ENCODE measurements at regions not wholly inside any gene's neighbourhood (a gene's known extent, or its start where the extent isn't known, plus 50 kb on each side); places are given as distances from the start of the nearest gene placed in this dataset.

DNA sequence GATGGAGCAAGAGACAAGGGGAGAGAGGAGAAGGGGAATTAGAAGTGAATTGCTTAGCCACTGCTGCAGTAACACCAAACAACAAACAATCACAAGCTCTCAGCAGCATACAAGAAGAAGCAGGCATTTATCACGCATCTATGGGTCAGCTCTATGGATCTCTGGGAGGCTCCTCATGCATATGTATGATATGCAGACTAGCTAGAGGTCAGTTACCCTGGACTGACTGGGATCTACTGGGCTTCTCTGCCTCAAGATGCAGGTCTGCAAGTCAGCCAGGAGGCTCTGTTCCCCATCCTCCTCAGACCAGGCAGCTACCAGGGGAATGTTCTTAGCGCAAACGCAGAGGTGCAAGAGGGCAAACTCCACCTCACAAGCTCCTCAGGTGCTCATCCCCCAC is 64.7 kb upstream of the SEM1 start:
- TF ChIP-seq, protein P1, sequence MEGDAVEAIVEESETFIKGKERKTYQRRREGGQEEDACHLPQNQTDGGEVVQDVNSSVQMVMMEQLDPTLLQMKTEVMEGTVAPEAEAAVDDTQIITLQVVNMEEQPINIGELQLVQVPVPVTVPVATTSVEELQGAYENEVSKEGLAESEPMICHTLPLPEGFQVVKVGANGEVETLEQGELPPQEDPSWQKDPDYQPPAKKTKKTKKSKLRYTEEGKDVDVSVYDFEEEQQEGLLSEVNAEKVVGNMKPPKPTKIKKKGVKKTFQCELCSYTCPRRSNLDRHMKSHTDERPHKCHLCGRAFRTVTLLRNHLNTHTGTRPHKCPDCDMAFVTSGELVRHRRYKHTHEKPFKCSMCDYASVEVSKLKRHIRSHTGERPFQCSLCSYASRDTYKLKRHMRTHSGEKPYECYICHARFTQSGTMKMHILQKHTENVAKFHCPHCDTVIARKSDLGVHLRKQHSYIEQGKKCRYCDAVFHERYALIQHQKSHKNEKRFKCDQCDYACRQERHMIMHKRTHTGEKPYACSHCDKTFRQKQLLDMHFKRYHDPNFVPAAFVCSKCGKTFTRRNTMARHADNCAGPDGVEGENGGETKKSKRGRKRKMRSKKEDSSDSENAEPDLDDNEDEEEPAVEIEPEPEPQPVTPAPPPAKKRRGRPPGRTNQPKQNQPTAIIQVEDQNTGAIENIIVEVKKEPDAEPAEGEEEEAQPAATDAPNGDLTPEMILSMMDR (conservative IDR thresholded peaks at IDR 0.05; ENCODE audit: low read depth, low read length) = no peak
- TF ChIP-seq EZH2 (IDR thresholded peaks at IDR 0.05; ENCODE audit: borderline replicate concordance, low read depth, low read length, poor library complexity, severe bottlenecking) = no peak
